Nephron progenitor cell (in vitro differentiated cells): ENCODE measurements at regions not wholly inside any gene's neighbourhood (a gene's known extent, or its start where the extent isn't known, plus 50 kb on each side); places are given as distances from the start of the nearest gene placed in this dataset.
A peak's percentile ranks its signal among the peaks of the same experiment; 100 is the strongest.

Experiments used
- DNase-seq: peaks from one replicate; pipeline ENCODE4 v3.0.0; 2021
- H3K27ac Mint-ChIP-seq: 2 replicates; pipeline ENCODE4 v1.8.0; 2021; ENCODE audit warnings: mild to moderate bottlenecking, moderate library complexity, mixed read lengths
- H3K27me3 Mint-ChIP-seq: 2 replicates; pipeline ENCODE4 v1.8.0; 2021; ENCODE audit warnings: mild to moderate bottlenecking, low read depth, mixed read lengths; ENCODE audit not compliant: poor library complexity
- H3K36me3 Mint-ChIP-seq: 2 replicates; pipeline ENCODE4 v1.8.0; 2021; ENCODE audit warnings: low read depth, mixed read lengths
- H3K4me1 Mint-ChIP-seq: 2 replicates; pipeline ENCODE4 v1.8.0; 2021; ENCODE audit warnings: mixed read lengths
- H3K4me3 Mint-ChIP-seq: 2 replicates; pipeline ENCODE4 v1.8.0; 2021; ENCODE audit warnings: mild to moderate bottlenecking, moderate library complexity, mixed read lengths
- H3K9me3 Mint-ChIP-seq: 2 replicates; pipeline ENCODE4 v1.8.0; 2021; ENCODE audit warnings: mild to moderate bottlenecking, moderate library complexity, mixed read lengths
- CTCF ChIP-seq: fragments of 200-600 bp; sonication (generic); IDR thresholded peaks from 2 replicates; pipeline ENCODE4 v1.5.0; 2021; ENCODE audit warnings: antibody characterized with exemption

DNA sequence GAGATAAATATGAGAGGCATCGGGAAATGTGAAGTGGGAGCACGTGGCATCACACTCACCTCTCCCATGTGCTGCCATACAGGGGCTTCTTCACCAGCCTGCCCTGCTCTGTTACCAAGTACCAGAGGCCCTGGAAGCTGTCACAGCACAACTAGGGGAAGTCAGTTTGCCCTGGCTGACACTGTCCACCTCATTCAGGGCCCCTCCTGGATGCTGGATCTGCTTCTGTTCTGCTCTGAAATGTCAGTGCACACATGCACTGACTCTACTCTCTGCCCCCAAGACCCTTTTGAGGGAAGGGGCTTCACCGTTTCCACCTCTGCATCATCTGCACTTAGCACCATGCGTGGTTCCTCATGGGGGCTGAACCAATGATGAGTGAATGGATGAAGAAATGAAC, 311.1 kb downstream of the EN1 start:
- peaks cover 69% of the 10 kb centered on the region for H3K27me3 Mint-ChIP-seq
- H3K36me3 Mint-ChIP-seq, result no peaks in the 10 kb centered on the region
- peaks cover 4% of the 10 kb centered on the region for H3K9me3 Mint-ChIP-seq
- no peak overlapping the region for H3K4me3 Mint-ChIP-seq
- DNase-seq, result no peak
- no peak overlapping the region for H3K27ac Mint-ChIP-seq
- H3K4me1 Mint-ChIP-seq, result no peaks in the 10 kb centered on the region
- no peak for TF ChIP-seq CTCF

DNA sequence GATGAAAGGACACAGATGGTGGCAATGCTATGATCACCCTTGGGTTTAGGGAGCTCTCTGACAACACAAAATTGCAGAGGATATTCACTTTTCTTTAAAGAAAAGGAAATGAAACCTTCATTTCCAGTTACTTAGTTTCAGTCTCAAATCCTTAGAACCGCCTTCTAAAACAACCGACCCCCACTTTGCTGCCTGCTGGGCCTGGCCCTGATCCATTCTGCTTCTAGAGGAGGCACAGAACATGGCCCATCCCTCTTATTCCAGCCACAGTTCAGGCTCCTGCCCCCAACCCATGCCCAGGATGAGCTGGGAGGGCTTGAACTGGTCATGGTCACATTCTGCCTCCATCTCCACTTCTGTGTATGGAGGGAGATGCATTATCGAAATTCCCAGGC, 311.6 kb downstream of the EN1 start:
- Mint-ChIP-seq H3K27ac (no peak overlapping the region), H3K9me3 (peaks cover 4% of the 10 kb centered on the region), H3K4me1 (peaks cover 4% of the 10 kb centered on the region), H3K4me3 (no peak overlapping the region), H3K27me3 (peaks cover 66% of the 10 kb centered on the region), H3K36me3 (no peaks in the 10 kb centered on the region)
- DNase-seq, result no peak
- no peak for TF ChIP-seq CTCF

- peaks cover 65% of the 10 kb centered on the region for H3K27me3 Mint-ChIP-seq
Observed at GRCh38 chr2:118535171-118535817, 312.2 kb downstream of the EN1 start.

GRCh38 chr2:118530976-118531375, 316.5 kb downstream of the EN1 start:
- no peaks in the 10 kb centered on the region for H3K36me3 Mint-ChIP-seq

More at GRCh38 chr2:118535171-118535817, 312.2 kb downstream of the EN1 start:
- no peak for TF ChIP-seq CTCF
- Mint-ChIP-seq H3K4me3 (no peak overlapping the region), H3K36me3 (no peaks in the 10 kb centered on the region), H3K27ac (no peak overlapping the region), H3K4me1 (peaks cover 9% of the 10 kb centered on the region), H3K9me3 (peaks cover 4% of the 10 kb centered on the region)
- DNase-seq, result no peak

GRCh38 chr2:118529908-118530599, 317.4 kb downstream of the EN1 start:
- Mint-ChIP-seq H3K4me3 (peak overlapping the region; percentile 28), H3K27ac (no peak overlapping the region), H3K4me1 (peaks cover 17% of the 10 kb centered on the region), H3K36me3 (no peaks in the 10 kb centered on the region), H3K9me3 (peaks cover 4% of the 10 kb centered on the region), H3K27me3 (peaks cover 69% of the 10 kb centered on the region)
- DNase-seq, result no peak
- no peak for TF ChIP-seq CTCF

More at GRCh38 chr2:118530976-118531375, 316.5 kb downstream of the EN1 start:
- no peak for TF ChIP-seq CTCF
- Mint-ChIP-seq H3K4me3 (no peak overlapping the region), H3K9me3 (peaks cover 4% of the 10 kb centered on the region), H3K27me3 (peaks cover 69% of the 10 kb centered on the region), H3K4me1 (peaks cover 17% of the 10 kb centered on the region), H3K27ac (no peak overlapping the region)
- DNase-seq, result no peak

DNA sequence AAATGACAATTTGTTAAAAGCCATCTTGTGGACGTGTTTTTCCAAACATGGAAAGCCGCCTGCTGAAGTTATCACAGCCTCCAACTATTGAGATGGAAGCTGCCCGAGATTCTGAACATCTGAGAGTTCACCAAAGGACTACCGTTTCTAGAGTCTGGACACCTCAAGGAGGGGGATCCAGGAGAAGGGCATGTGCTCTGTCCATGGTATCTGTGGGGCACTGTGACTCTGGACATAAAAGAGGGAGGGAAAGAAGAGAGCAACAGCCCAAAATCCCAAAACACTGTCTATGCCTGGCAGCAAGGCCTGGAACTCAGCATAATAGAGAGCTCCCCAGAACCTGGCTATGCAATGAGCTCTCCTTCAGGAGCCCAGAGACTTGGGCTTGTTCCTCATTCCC, 319.9 kb downstream of the EN1 start:
- H3K4me1 Mint-ChIP-seq, result peaks cover 17% of the 10 kb centered on the region
- peaks cover 4% of the 10 kb centered on the region for H3K9me3 Mint-ChIP-seq
- no peak overlapping the region for H3K4me3 Mint-ChIP-seq
- no peak for TF ChIP-seq CTCF
- no peak overlapping the region for H3K27ac Mint-ChIP-seq
- DNase-seq, result no peak
- H3K27me3 Mint-ChIP-seq, result peaks cover 69% of the 10 kb centered on the region
- no peaks in the 10 kb centered on the region for H3K36me3 Mint-ChIP-seq
